H9 (cell line): ENCODE measurements at regions not wholly inside any gene's neighbourhood (a gene's known extent, or its start where the extent isn't known, plus 50 kb on each side); places are given as distances from the start of the nearest gene placed in this dataset.

Experiments used
- DNase-seq: peaks from one replicate; pipeline ENCODE4 v3.0.0-alpha.2; 2017
- H2AFZ ChIP-seq: one replicate; pipeline ENCODE4 v1.6.1; 2013; ENCODE audit warnings: mild to moderate bottlenecking, low read length, control low read depth, moderate library complexity
- H2AK5ac ChIP-seq: 2 replicates; pipeline ENCODE4 v1.6.1; 2013; ENCODE audit warnings: low read length, control low read depth, mixed read lengths; ENCODE audit not compliant: insufficient read length
- H2BK120ac ChIP-seq: one replicate; pipeline ENCODE4 v1.6.1; 2013; ENCODE audit warnings: low read depth, mild to moderate bottlenecking, low read length, control low read depth, inconsistent platforms; ENCODE audit not compliant: poor library complexity, severe bottlenecking
- H2BK12ac ChIP-seq: 2 replicates; pipeline ENCODE4 v1.6.1; 2013; ENCODE audit warnings: low read length, control low read depth, mixed read lengths, low read depth; ENCODE audit not compliant: insufficient read length
- H2BK15ac ChIP-seq: 2 replicates; pipeline ENCODE4 v1.6.1; 2013; ENCODE audit warnings: low read depth, low read length, control low read depth
- H2BK20ac ChIP-seq: one replicate; pipeline ENCODE4 v1.6.1; 2013; ENCODE audit warnings: low read depth, mild to moderate bottlenecking, low read length, control low read depth, inconsistent platforms; ENCODE audit not compliant: poor library complexity, severe bottlenecking
- H2BK5ac ChIP-seq: 2 replicates; pipeline ENCODE4 v1.6.1; 2013; ENCODE audit warnings: low read length, control low read depth, mixed read lengths; ENCODE audit not compliant: insufficient read length
- H3K14ac ChIP-seq: 2 replicates; pipeline ENCODE4 v1.6.1; 2013; ENCODE audit warnings: low read length, control low read depth; ENCODE audit not compliant: insufficient read depth
- H3K18ac ChIP-seq: 2 replicates; pipeline ENCODE4 v1.6.1; 2013; ENCODE audit warnings: low read depth, mild to moderate bottlenecking, mixed read lengths, low read length, control low read depth; ENCODE audit not compliant: insufficient read length
- H3K23ac ChIP-seq: 2 replicates; pipeline ENCODE4 v1.6.1; 2013; ENCODE audit warnings: low read length, control low read depth, mixed read lengths, low read depth; ENCODE audit not compliant: insufficient read length
- H3K23me2 ChIP-seq: 2 replicates; pipeline ENCODE4 v1.6.1; 2013; ENCODE audit warnings: low read depth, mild to moderate bottlenecking, mixed read lengths, low read length, control low read depth; ENCODE audit not compliant: insufficient read length, poor library complexity, severe bottlenecking
- H3K27ac ChIP-seq: 2 replicates; pipeline ENCODE4 v1.5.1; 2013; ENCODE audit warnings: low read length, control low read depth, mixed read lengths, low read depth; ENCODE audit not compliant: insufficient read length
- H3K27me3 ChIP-seq: 2 replicates; pipeline ENCODE4 v1.6.1; 2013; ENCODE audit warnings: low read length, control low read depth, inconsistent platforms; ENCODE audit not compliant: insufficient read depth
- H3K4ac ChIP-seq: 2 replicates; pipeline ENCODE4 v1.6.1; 2013; ENCODE audit warnings: low read depth, mild to moderate bottlenecking, control low read depth, inconsistent platforms, low read length, moderate library complexity
- H3K4me1 ChIP-seq: 2 replicates; pipeline ENCODE4 v1.6.1; 2013; ENCODE audit warnings: low read length, control low read depth, inconsistent platforms; ENCODE audit not compliant: insufficient read depth
- H3K4me2 ChIP-seq: 2 replicates; pipeline ENCODE4 v1.6.1; 2013; ENCODE audit warnings: low read length, control low read depth, mixed read lengths; ENCODE audit not compliant: insufficient read length, insufficient read depth
- H3K56ac ChIP-seq: 2 replicates; pipeline ENCODE4 v1.6.1; 2013; ENCODE audit warnings: low read depth, mild to moderate bottlenecking, mixed read lengths, low read length, control low read depth; ENCODE audit not compliant: insufficient read length
- H3K79me1 ChIP-seq: 2 replicates; pipeline ENCODE4 v1.6.1; 2013; ENCODE audit warnings: low read depth, mild to moderate bottlenecking, moderate library complexity, low read length, control low read depth, inconsistent platforms; ENCODE audit not compliant: insufficient read depth, poor library complexity, severe bottlenecking
- H3K79me2 ChIP-seq: 2 replicates; pipeline ENCODE4 v1.6.1; 2013; ENCODE audit warnings: low read length, control low read depth, inconsistent platforms; ENCODE audit not compliant: insufficient read depth
- H3K9ac ChIP-seq: 2 replicates; pipeline ENCODE4 v1.6.1; 2013; ENCODE audit warnings: low read length, control low read depth, mixed read lengths; ENCODE audit not compliant: insufficient read length; ENCODE audit errors: extremely low read depth
- H3K9me3 ChIP-seq: one replicate; pipeline ENCODE4 v1.6.1; 2013; ENCODE audit warnings: low read depth, low read length, inconsistent platforms; ENCODE audit not compliant: control insufficient read depth
- H3T11ph ChIP-seq: one replicate; pipeline ENCODE4 v1.6.1; 2013; ENCODE audit warnings: mild to moderate bottlenecking, low read length, control low read depth, inconsistent platforms
- H4K20me1 ChIP-seq: one replicate; pipeline ENCODE4 v1.6.1; 2013; ENCODE audit not compliant: control insufficient read depth, insufficient read length, insufficient read depth
- H4K5ac ChIP-seq: 2 replicates; pipeline ENCODE4 v1.6.1; 2013; ENCODE audit warnings: low read depth, mild to moderate bottlenecking, mixed read lengths, low read length, control low read depth; ENCODE audit not compliant: insufficient read length
- H4K8ac ChIP-seq: replicated peaks from 2 replicates; pipeline ENCODE4 v1.6.1; 2013; ENCODE audit warnings: low read length, control low read depth, mixed read lengths, low read depth; ENCODE audit not compliant: insufficient read length
- H4K91ac ChIP-seq: 2 replicates; pipeline ENCODE4 v1.6.1; 2013; ENCODE audit warnings: low read depth, mild to moderate bottlenecking, moderate library complexity, mixed read lengths, low read length, control low read depth; ENCODE audit not compliant: insufficient read length
- H3K27ac Mint-ChIP-seq, 3 experiments: 2 replicates in 2 of 3; 3 replicates in 1 of 3; pipeline ENCODE4 v1.8.0; 2020 to 2021; ENCODE audit warnings: mixed read lengths in 3 of 3, mild to moderate bottlenecking in 1 of 3, moderate library complexity in 1 of 3
- H3K27me3 Mint-ChIP-seq: 2 replicates; pipeline ENCODE4 v1.8.0; 2021; ENCODE audit warnings: low read depth, mild to moderate bottlenecking, moderate library complexity, mixed read lengths
- H3K36me3 Mint-ChIP-seq, 3 experiments: 2 replicates in 2 of 3; 3 replicates in 1 of 3; pipeline ENCODE4 v1.8.0; 2020 to 2021; ENCODE audit warnings: low read depth in 3 of 3, mixed read lengths in 3 of 3; ENCODE audit not compliant: insufficient read depth in 1 of 3
- H3K4me1 Mint-ChIP-seq, 2 experiments: 2 replicates each; pipeline ENCODE4 v1.8.0; 2020; ENCODE audit warnings: mixed read lengths in 2 of 2
- H3K4me3 Mint-ChIP-seq, 2 experiments: 2 replicates in 1 of 2; 3 replicates in 1 of 2; pipeline ENCODE4 v1.8.0; 2020 to 2021; ENCODE audit warnings: mild to moderate bottlenecking in 2 of 2, mixed read lengths in 2 of 2, moderate library complexity in 1 of 2
- H3K9me3 Mint-ChIP-seq, 2 experiments: 2 replicates in 1 of 2; 3 replicates in 1 of 2; pipeline ENCODE4 v1.8.0; 2020; ENCODE audit warnings: mild to moderate bottlenecking in 2 of 2, mixed read lengths in 2 of 2, moderate library complexity in 1 of 2
- CTCF ChIP-seq: fragments of 200-600 bp; sonication (generic); conservative IDR thresholded peaks from 3 replicates; pipeline ENCODE4 v1.8.0; 2021; ENCODE audit warnings: antibody characterized with exemption, mild to moderate bottlenecking
- WGBS: extraction: QIAGEN DNeasy Blood & Tissue Kit; methylation state at CpG from one replicate; pipeline ENCODE4 v1.1.7; 2013; ENCODE audit warnings: missing lambda C conversion rate, low lambda C conversion rate, mixed read lengths; ENCODE audit not compliant: insufficient read length; ENCODE audit errors: extremely low coverage; 5-methylcytosine and 5-hydroxymethylcytosine counted together

DNA sequence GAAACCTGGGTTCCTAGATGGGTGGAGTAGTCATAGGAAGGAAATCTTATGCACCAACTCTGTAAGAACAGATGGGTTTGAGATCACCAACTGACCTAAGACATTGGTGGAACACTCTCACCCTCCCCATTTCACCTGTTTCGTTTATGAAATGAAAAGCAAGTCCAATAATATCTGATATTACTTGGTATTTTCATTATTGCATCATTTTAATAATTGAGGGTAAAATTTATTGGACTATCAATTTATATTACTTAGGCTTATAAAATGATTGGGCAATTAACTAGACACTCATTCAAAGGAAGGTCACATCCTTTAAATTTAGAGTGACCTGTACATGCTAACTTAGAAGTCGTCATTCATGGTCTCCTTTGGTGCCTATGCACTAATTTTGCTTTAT, 503.9 kb downstream of the TAFA4 start:
- no CpG with 5 or more reads among the region's 2 CpGs for WGBS

More for the DNA sequence above, 503.9 kb downstream of the TAFA4 start:
- H2BK5ac ChIP-seq = no peak overlapping the region
- no peak overlapping the region for H2BK120ac ChIP-seq
- no peak overlapping the region for H3T11ph ChIP-seq
- Mint-ChIP-seq H3K36me3 (no peaks in the 10 kb centered on the region), H3K4me3 (no peak overlapping the region), H3K27ac (no peak overlapping the region), H3K4me1 (0 out of 4 replicates have a peak, but pooled peaks cover 0 to 2% of the 10 kb centered on the region in 2 experiments), H3K27me3 (no peaks in the 10 kb centered on the region), H3K9me3 (no peaks in the 10 kb centered on the region)
- no peak overlapping the region for H4K8ac ChIP-seq
- TF ChIP-seq CTCF = no peak
- H3K4ac ChIP-seq = no peak overlapping the region
- no peaks in the 10 kb centered on the region for H3K9me3 ChIP-seq
- no peaks in the 10 kb centered on the region for H4K20me1 ChIP-seq
- H4K91ac ChIP-seq = no peak overlapping the region
- no peak overlapping the region for H4K5ac ChIP-seq
- no peak overlapping the region for H2AFZ ChIP-seq
- H3K56ac ChIP-seq = no peak overlapping the region
- no peaks in the 10 kb centered on the region for H3K23me2 ChIP-seq
- H3K4me1 ChIP-seq = no peaks in the 10 kb centered on the region
- no peak overlapping the region for H3K9ac ChIP-seq
- no peak overlapping the region for H3K27ac ChIP-seq
- no peak overlapping the region for H2BK20ac ChIP-seq
- no peak overlapping the region for H3K4me2 ChIP-seq
- H3K14ac ChIP-seq = no peak overlapping the region
- H3K79me2 ChIP-seq = no peaks in the 10 kb centered on the region
- no peak overlapping the region for H2AK5ac ChIP-seq
- no peaks in the 10 kb centered on the region for H3K79me1 ChIP-seq
- H2BK12ac ChIP-seq = no peak overlapping the region
- no peaks in the 10 kb centered on the region for H3K27me3 ChIP-seq
- H2BK15ac ChIP-seq = no peak overlapping the region
- no peak overlapping the region for H3K18ac ChIP-seq
- no peak overlapping the region for H3K23ac ChIP-seq
- no peak for DNase-seq
